ENCODE measurements at regions not wholly inside any gene's neighbourhood (a gene's known extent, or its start where the extent isn't known, plus 50 kb on each side); places are given as distances from the start of the nearest gene placed in this dataset.

DNA sequence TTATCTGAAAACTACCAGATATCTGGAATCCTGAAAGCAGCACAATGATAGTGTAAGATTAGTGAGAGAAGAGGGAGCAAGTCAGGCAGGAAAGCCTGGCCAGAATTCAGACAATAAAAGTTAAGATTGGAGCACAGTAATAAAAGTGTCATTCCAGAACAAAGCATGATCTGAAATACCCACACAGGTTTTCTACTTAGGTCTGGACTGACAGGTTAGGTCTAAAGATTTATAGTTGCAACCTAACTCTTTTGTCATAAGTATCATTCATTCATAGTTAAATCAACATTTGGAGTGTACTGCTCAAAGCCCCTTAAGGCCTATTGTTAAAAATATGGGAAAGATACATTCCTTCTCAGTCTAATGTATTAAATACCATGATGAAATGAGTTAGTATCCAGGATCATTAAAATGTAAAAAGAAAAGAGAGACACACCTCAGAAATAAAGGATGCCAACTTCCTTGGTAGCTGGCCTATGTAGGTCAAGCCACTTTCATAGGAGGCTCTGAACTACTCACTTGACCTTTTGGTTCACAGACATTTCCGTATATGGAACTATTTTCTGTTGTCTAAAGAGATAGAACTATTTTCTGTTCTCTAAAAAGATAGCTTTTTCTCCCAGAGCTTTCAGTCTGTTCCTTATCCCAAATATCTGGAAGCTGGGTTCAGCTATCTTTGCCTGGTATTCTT is 105.2 kb downstream of the FAS start:
- no peak for DNase-seq (ENCODE audit: low spot score)

DNA sequence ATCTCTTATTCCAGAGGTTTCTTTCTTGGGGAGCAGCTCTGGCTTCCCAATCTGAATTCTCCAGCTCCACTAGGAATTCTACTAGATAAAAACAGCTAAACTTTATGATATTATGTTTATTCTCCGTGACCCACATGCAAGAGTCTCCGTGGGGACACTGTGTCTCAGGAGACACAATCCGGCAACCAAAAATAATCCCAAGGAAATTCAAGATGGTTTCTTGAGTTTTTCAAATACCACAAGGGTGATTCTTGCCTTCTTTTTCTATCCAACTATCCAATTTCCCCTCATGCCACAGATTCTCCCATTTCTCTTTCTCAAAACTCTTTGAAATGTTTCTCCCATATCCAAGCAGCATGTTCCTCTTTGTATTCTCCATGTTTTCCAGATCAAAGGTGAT is 103.1 kb downstream of the FAS start:
- DNase-seq (ENCODE audit: low spot score) = no peak

DNA sequence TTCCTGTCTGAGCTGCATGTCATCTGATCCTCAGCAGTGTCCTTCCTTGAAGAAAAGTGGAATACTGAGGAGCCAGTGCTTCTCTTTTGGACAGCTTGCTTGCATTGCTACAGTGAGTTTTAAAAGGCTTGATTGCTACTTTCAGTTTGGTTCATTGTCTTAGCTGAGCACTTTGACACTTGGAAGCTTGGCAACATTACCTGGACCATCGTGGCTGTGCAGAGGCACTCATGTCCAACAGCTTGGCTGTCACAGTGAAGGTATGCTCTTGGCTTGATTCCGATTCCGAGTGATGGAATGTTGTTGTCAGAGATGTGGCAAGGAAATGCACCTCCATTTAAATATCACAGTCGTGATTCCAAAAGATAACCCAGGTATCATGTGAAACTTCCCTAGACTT is 102.4 kb downstream of the FAS start:
- DNase-seq (ENCODE audit: low spot score) = no peak

DNA sequence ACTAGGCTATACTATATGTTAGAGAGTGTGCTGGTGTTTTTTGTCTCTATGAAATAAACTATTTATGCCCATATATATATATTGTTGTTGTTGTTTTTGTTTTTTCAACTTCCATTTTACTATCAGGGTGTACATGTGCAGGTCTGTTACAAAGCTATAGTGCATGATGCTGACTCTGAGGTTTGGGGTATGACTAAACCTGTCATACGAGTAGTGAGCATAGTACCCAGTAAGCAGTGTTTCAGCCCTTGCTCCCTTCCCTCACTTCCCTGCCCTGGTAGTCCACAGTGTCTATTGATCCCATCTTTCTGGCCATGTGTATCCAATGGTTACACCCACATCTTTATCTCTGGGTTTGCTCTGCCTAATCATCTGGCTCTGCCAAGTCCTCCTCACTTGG is 101.8 kb downstream of the FAS start:
- DNase-seq (ENCODE audit: low spot score) = no peak

DNA sequence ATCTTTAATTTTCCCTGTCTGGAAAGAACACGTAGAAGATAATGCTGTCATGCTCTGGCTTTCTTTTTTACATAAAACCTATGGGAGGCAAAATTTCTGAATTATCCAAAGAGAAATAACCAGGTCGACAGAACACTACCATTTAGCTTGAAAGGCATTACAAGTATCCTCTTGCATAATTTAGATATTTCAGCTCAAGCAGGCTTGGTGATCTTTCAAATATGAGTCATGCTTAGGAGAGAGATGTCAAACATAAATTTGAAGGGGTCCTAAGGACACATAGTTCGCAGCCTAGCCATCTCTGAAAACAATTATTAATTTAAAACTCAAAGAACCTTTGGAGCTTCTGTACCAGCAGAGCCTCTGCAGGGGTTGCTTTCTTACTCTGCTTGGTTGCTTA is 100.9 kb downstream of the FAS start:
- DNase-seq (ENCODE audit: low spot score) = no peak

DNA sequence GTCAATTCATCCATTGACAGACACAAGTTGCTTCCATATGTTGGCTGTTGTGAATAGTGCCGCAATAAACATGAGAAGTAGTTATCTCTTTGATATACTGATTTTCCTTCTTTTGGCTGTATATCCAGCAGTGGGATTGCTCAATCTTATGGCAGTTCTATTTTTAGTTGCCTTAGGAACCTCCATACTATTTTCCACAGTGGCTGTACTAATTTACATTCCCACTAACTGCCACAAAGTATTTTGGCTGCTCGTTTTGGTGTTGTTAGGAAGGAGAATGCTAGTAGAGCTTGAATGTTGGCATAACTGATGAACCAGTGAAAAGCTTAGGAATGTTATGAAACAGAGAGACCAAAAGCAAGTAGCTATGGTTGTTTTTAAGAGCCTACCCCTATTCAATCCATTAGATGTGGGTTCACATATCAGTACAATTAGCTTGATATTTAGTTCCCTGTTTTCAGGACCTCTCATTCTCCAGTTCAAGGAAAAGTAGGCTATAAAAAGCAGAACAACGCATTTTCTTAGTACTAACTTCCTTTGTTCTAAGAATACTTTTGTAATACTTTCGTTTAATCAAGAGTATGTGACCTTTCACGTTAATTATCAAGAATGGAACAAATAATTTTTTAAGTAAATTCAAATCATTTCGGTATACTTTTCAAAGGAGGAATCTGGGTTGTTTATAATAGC is 100.3 kb downstream of the FAS start:
- no peak for DNase-seq (ENCODE audit: low spot score)

DNA sequence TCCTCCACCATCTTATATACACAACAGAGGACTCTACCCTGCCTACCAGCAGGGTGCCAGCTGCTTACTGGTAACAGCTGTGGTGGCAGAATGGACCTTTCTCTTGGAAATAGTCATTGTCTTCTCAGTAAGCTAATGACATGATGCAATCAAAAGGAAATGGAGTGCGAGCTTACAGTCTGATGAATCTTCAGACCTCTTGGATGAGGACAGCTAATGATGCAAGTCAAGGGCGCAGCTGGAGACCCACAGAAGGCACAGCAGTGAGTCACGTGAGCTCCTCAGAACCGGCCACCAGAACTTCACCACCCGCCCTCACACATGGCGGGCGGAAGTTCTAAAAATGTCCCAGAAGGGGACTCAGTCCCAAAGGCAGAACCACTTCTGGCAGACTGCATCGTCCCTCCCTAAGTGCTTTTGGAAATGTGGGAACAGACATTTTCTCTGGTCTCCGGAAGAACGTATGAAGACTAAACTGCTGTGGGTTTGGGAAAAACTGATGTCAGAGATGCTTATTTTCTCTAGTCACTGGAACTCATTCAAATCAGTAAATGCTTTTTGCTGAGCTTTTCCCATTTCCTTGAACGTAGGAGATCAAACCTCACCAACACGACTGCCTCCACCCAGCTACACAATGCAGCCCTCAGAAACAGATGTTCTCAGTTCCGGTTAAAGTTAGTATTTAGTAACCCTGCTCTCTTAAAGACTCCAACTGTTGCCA is 96.4 kb downstream of the FAS start:
- peak; percentile 54 for DNase-seq (ENCODE audit: low spot score)

DNA sequence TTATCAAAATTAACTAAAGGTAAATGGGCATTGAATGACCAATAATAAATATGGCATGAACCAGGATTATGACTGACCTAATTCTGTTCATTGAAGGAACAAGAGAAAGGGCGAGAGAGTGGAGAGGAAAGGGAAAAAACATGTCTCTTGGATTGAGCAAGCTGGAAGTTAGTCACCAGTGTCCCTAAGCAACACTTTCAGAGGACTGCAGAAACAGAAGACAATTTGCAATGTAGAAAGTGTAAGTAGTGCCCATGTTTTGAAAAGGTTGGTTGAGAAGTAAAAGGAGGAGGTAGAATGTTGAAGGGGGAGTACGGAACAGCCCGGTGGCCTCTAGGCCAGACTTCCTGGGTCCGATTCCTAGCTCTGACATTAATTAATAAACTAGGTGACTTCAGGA is 94.6 kb downstream of the FAS start:
- no peak for DNase-seq (ENCODE audit: low spot score)

DNA sequence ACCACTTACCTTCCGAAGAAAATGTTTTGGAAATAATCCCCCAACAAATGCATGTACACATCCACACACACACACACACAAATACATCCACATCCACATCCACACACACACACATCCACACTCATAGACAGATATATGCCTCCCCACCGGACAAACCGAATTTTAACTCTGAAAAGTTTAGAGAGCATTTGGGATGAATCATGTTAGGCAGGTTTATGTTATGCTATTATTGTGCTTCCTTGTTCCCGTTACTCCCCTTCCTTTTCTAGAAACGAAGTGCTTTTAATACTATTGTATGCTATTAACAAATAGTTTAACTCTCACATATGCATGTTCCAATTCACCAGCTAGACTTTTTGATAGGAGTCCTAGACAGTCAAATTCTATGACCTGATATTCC is 91.5 kb downstream of the FAS start:
- no peak for DNase-seq (ENCODE audit: low spot score)

DNA sequence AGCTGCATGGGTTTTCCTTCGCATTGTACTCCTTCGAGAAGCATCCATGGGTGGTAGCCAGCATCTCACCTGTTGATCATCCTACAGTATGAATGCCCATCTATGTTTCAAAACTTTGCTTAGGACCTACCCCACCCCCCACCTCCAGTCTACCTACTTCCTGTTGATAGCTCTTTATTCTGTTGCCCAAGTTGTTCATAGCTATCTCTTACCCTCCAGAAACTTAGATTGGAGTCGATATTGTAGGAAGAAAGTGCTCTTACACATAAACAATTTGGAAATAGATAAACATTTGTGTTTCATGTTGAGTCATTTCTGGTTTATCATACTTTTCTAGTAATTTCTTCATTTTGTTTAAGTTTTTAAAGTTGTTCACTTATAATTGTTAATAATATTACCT is 90.1 kb downstream of the FAS start:
- DNase-seq (ENCODE audit: low spot score) = no peak

DNA sequence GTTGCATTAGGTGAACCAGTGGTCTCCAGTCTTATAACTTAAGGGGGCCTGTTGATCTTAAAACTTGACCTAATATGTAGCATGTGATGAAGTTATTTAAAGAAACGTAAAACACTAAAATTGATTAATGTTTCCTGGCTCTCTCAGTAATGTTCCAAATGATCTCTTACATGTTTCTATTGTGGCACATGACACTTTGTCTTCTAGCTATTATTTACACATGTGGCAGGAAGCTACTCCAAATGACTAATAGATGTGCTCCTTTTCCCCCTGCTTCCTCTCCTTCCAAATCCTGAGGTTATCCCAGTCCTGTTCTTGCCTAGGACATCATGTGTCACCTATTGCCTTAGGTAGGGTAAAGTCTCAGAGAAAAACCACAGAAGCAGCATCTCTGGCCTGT is 89.4 kb downstream of the FAS start:
- no peak for DNase-seq (ENCODE audit: low spot score)

DNA sequence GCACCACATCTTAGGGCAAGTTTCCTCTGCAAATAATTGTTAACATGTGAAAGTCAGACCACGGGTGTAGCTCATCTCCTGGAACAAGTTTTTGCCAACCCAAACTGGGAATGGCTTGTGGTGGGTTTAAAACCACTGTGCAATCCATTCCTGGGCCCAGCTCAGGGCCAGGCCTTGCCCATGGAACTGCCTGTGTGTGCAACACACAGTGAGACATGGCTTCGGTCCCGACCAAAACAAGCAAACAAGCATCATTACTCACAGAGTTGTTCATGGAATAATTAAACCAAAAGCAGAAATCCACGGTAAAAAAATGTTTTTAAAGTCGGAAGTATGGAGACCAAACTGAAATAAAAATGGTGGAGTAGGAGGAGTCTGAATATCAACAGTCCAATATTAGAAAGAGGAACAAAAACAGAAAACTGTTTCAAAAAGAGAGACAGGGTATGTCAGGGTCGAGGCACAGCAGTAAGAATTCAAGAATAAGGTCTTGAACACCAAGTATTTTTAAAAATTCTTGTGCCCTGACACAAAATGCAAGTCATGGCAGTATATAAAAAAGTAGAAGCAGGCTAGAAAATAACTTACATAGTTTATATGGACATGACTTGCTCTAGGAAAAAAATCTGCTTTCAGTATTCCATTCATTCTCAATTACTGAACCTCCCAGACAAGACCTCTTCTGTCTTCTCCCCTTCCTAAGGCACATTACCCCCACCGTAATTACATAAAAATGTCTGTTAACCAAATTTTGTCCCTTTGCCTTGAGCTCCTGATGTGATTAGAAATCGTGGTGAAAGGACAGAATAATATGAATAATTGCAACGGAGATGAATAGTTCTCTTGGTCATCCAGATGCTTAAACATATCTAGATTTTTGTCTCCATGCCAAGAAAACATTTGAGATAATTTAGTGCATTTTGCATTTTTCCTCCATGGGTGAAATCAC is 88.4 kb downstream of the FAS start:
- no peak for DNase-seq (ENCODE audit: low spot score)

DNA sequence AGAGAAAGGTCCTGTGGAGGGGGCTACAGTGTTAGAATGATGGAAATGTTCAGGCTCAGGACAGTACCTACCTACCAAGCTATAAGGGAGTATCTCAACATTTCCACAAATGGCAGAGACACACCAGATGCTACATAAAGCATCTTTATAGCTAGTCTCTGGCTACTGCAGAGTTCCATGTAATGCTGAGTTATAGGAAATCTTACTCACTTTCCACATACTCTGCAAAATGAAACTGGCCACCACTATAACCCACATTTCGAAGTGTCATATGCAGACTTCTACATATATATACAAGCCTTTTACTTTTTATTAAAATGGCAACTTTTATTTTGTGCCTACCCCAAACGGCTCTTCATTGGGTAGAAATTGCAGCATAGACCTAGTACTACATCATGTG is 85.5 kb downstream of the FAS start:
- no peak for DNase-seq (ENCODE audit: low spot score)

DNA sequence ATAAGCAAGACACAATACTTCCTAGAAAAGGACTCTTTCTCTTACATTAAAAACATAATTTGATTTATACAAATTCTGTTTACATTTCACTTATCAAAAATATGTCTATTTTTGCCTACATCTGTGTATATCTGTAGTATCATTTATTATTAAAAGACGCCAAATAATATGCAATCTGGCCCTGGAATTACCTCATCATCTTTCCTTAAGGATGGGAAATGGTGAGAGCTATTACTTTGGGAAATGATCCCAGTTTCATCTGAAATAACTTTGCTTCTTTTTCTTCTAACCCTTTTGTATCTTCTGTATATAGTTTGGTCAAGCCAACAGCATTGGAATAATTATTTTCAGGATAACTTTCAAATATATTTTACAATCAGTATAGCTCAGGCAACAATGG is 85.0 kb downstream of the FAS start:
- no peak for DNase-seq (ENCODE audit: low spot score)

DNA sequence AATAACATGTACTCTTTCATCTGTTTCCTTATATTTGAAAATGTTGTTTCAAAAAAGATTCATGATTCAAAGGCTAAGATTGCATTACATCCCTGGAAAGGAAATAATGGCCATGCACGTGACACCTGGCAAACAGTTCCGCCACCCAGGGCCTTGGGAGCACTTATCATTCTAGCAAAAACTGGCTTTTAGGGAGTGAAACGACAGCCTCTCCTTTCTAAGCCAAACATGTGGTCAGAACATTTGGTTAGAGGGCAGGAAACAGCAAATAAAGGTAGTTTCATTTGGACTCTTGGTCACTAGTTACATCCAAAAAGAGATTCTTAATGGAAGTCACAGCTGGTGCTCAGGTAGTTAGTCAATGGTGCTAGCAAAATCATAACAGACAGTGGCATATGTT is 83.5 kb downstream of the FAS start:
- peak; percentile 63 for DNase-seq (ENCODE audit: low spot score)

DNA sequence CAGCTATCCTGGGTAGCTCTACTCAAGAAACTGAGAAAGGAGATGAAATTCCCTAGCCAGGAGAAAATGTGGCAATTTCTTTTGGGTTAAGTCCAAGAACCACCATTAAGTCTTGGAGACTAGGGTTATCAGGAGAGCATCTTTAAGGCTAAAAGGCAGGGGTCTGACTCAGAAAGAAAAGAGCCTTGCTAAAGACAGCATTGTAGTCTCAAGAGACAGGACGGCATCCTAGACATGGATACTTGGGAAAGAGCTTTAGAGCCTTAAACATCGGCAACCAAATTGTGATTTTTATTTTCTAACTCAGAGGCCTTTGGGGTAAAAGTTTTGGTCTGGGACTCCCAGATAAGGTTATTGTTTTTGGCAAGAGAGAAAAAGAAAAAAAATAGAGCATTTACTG is 83.1 kb downstream of the FAS start:
- no peak for DNase-seq (ENCODE audit: low spot score)

DNA sequence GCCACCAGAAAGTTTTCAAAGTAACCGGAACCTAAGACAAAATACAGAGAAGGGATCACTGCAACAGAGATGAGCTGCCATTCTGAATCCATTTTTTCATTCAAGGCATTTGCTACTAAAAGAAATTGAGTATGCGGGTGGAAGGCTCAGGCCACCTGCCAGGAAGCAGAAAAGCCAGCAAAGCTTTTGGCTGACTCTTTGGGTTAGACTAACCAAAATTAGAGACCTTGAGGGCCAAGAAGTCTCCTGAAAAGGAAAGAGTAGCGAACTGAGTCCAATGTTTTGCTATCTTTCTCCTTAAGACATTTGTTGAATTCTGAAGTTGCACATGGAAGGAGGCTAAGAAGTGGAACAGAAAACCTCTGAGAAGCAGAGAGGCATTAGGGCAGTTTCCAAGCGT is 79.0 kb downstream of the FAS start:
- no peak for DNase-seq (ENCODE audit: low spot score)

Measured in ureter (tissue), 1 donor.